Ishikawa (cell line): ENCODE measurements at regions not wholly inside any gene's neighbourhood (a gene's known extent, or its start where the extent isn't known, plus 50 kb on each side); places are given as distances from the start of the nearest gene placed in this dataset.

Source experiments
- CEBPB ChIP-seq: IDR thresholded peaks from 2 replicates; pipeline ENCODE4 v1.6.1; 2012
- CREB1 ChIP-seq: IDR thresholded peaks from 2 replicates; pipeline ENCODE4 v1.6.1; 2012; ENCODE audit warnings: low read depth
- EGR1 ChIP-seq: IDR thresholded peaks from 2 replicates; pipeline ENCODE4 v1.6.1; 2012
- EP300 ChIP-seq: IDR thresholded peaks from 2 replicates; pipeline ENCODE4 v1.6.1; 2012; ENCODE audit warnings: borderline replicate concordance
- FOXM1 ChIP-seq: IDR thresholded peaks from 2 replicates; pipeline ENCODE4 v1.6.1; 2012; ENCODE audit warnings: low read depth, borderline replicate concordance
- MAX ChIP-seq: IDR thresholded peaks from 2 replicates; pipeline ENCODE4 v1.6.1; 2012
- NFIC ChIP-seq: IDR thresholded peaks from 2 replicates; pipeline ENCODE4 v1.6.1; 2012
- RAD21 ChIP-seq: IDR thresholded peaks from 2 replicates; pipeline ENCODE4 v1.6.1; 2012; ENCODE audit warnings: low read depth
- REST ChIP-seq: IDR thresholded peaks from 2 replicates; pipeline ENCODE4 v1.6.1; 2012; ENCODE audit warnings: low read depth, mild to moderate bottlenecking
- TAF1 ChIP-seq: IDR thresholded peaks from 2 replicates; pipeline ENCODE4 v1.6.1; 2012; ENCODE audit warnings: low read depth, mild to moderate bottlenecking
- TCF12 ChIP-seq: IDR thresholded peaks from 2 replicates; pipeline ENCODE4 v1.6.1; 2012; ENCODE audit warnings: low read depth
- TEAD4 ChIP-seq: IDR thresholded peaks from 2 replicates; pipeline ENCODE4 v1.6.1; 2012
- USF1 ChIP-seq: IDR thresholded peaks from 2 replicates; pipeline ENCODE4 v1.6.1; 2012
- YY1 ChIP-seq: IDR thresholded peaks from 2 replicates; pipeline ENCODE4 v1.6.1; 2012; ENCODE audit warnings: low read depth
- ZBTB7A ChIP-seq: IDR thresholded peaks from 2 replicates; pipeline ENCODE4 v1.6.1; 2012; ENCODE audit warnings: low read depth

- TF ChIP-seq TEAD4 = no peak
- TF ChIP-seq YY1 = no peak
- TF ChIP-seq CREB1 = no peak
- no peak for TF ChIP-seq EGR1
- TF ChIP-seq NFIC = no peak
- TF ChIP-seq REST = no peak
- TF ChIP-seq ZBTB7A = no peak
- no peak for TF ChIP-seq MAX
- no peak for TF ChIP-seq TCF12
- no peak for TF ChIP-seq RAD21
- TF ChIP-seq CEBPB = no peak
- no peak for TF ChIP-seq FOXM1
- no peak for TF ChIP-seq USF1
- no peak for TF ChIP-seq TAF1
- no peak for TF ChIP-seq EP300
Observed at GRCh38 chr6:159578629-159579028, 114.4 kb downstream of the SOD2 start.

- TF ChIP-seq TAF1 (no peak), TCF12 (no peak), REST (no peak), USF1 (no peak)
Observed at GRCh38 chr6:159577564-159577963, 115.5 kb downstream of the SOD2 start.

- TF ChIP-seq CEBPB (no peak), MAX (no peak), REST (no peak), ZBTB7A (no peak), USF1 (no peak), TEAD4 (no peak), TCF12 (no peak), EGR1 (no peak), EP300 (no peak), RAD21 (no peak), CREB1 (no peak), FOXM1 (no peak), YY1 (no peak), TAF1 (no peak), NFIC (no peak)
Observed at GRCh38 chr6:159572439-159573110, 120.5 kb downstream of the SOD2 start.

GRCh38 chr6:159565181-159565710, 127.8 kb downstream of the SOD2 start:
- no peak for TF ChIP-seq ZBTB7A
- no peak for TF ChIP-seq EP300
- no peak for TF ChIP-seq MAX
- TF ChIP-seq RAD21 = no peak
- no peak for TF ChIP-seq EGR1
- no peak for TF ChIP-seq TAF1
- no peak for TF ChIP-seq TEAD4
- no peak for TF ChIP-seq REST
- TF ChIP-seq CREB1 = no peak
- no peak for TF ChIP-seq YY1
- TF ChIP-seq NFIC = no peak
- no peak for TF ChIP-seq USF1
- TF ChIP-seq FOXM1 = no peak
- TF ChIP-seq CEBPB = no peak
- TF ChIP-seq TCF12 = no peak
